ENCODE measurements at regions not wholly inside any gene's neighbourhood (a gene's known extent, or its start where the extent isn't known, plus 50 kb on each side); places are given as distances from the start of the nearest gene placed in this dataset.

GRCh38 chr2:100645695-100646429, 83.1 kb downstream of the PDCL3 start:
- Mint-ChIP-seq H3K27me3 (ENCODE audit: low read depth) (no peaks in the 10 kb centered on the region), H3K9me3 (peaks cover 3% of the 10 kb centered on the region in 2 donors), H3K4me1 (ENCODE audit: low read depth) (peaks cover 46% of the 10 kb centered on the region), H3K4me3 (no peak overlapping the region), H3K36me3 (ENCODE audit: insufficient read depth in 2 of 2) (peaks cover 3 to 5% of the 10 kb centered on the region in 2 donors), H3K27ac (no peak overlapping the region)
- no peak for DNase-seq
- ATAC-seq (replicated peaks in 1 of 2) = no peak

DNA sequence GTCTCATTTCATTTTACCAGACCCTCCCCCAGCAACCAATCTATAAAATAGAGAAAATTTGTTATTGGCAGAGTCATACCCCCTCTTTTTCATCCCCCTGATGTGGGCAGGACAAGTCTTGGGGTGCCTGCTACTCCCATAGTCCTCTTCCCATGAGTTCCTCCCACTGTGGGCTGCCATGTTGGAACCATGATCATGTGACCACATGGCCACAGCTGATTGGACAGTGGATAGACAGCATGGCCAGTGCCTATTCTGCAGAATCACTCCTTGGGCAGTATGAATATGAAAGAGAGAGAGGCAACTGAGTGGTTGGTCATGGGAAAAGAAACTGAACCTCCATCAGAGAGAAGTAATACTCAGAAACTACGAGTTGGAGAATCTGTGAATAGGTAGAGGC, 84.9 kb downstream of the PDCL3 start:
- Mint-ChIP-seq H3K27me3 (ENCODE audit: low read depth) (no peaks in the 10 kb centered on the region), H3K4me1 (ENCODE audit: low read depth) (peaks cover 44% of the 10 kb centered on the region), H3K36me3 (ENCODE audit: insufficient read depth in 2 of 2) (peaks cover 3 to 5% of the 10 kb centered on the region in 2 donors), H3K4me3 (no peak overlapping the region), H3K27ac (no peak overlapping the region), H3K9me3 (peaks cover 3 to 5% of the 10 kb centered on the region in 2 donors)
- ATAC-seq (replicated peaks in 1 of 2) (no peak), DNase-seq (no peak)

DNA sequence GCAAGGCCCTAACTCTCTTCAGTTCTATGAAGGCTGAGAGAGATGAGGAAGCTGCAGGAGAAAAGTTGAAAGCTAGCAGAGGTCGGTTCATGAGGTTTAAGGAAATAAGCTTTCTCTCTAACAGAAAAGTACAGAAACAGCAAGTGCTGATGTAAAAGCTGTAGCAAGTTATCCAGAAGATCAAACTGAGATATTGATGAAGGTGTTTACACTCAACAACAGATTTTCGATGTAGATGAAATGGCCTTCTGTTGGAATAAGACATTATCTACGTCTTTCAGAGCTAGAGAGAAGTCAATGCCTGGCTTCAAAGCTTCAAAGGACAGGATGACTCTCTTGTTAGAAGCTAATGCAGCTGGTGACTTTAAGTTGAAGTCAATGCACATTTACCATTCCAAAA, 87.4 kb downstream of the PDCL3 start:
- no peaks in the 10 kb centered on the region for H3K27me3 Mint-ChIP-seq (ENCODE audit: low read depth)
- H3K27ac Mint-ChIP-seq = no peak overlapping the region
- H3K4me1 Mint-ChIP-seq (ENCODE audit: low read depth) = peaks cover 46% of the 10 kb centered on the region
- H3K36me3 Mint-ChIP-seq (ENCODE audit: insufficient read depth in 2 of 2) = peaks cover 3 to 5% of the 10 kb centered on the region in 2 donors
- peaks cover 3 to 5% of the 10 kb centered on the region in 2 donors for H3K9me3 Mint-ChIP-seq
- no peak for DNase-seq
- peak overlapping the region; percentile 21 to 63 for H3K4me3 Mint-ChIP-seq
- ATAC-seq (replicated peaks in 1 of 2) = no peak

GRCh38 chr2:100653449-100654035, 90.7 kb downstream of the PDCL3 start:
- Mint-ChIP-seq H3K4me1 (ENCODE audit: low read depth) (peaks cover 45% of the 10 kb centered on the region), H3K27me3 (ENCODE audit: low read depth) (no peaks in the 10 kb centered on the region), H3K27ac (no peak overlapping the region), H3K36me3 (ENCODE audit: insufficient read depth in 2 of 2) (no peaks in the 10 kb centered on the region), H3K4me3 (peak overlapping the region in 1 of 2 donors; percentile 25), H3K9me3 (peaks cover 0 to 3% of the 10 kb centered on the region in 2 donors)
- DNase-seq (peak; percentile 27 to 53), ATAC-seq (replicated peaks in 1 of 2) (peak; percentile 92 to 95)

GRCh38 chr2:100654611-100655010, 91.8 kb downstream of the PDCL3 start:
- Mint-ChIP-seq H3K27ac (no peak overlapping the region), H3K4me3 (no peak overlapping the region), H3K36me3 (ENCODE audit: insufficient read depth in 2 of 2) (no peaks in the 10 kb centered on the region), H3K9me3 (peaks cover 0 to 3% of the 10 kb centered on the region in 2 donors), H3K4me1 (ENCODE audit: low read depth) (peaks cover 46% of the 10 kb centered on the region), H3K27me3 (ENCODE audit: low read depth) (no peaks in the 10 kb centered on the region)
- ATAC-seq (replicated peaks in 1 of 2) (no peak), DNase-seq (no peak)

DNA sequence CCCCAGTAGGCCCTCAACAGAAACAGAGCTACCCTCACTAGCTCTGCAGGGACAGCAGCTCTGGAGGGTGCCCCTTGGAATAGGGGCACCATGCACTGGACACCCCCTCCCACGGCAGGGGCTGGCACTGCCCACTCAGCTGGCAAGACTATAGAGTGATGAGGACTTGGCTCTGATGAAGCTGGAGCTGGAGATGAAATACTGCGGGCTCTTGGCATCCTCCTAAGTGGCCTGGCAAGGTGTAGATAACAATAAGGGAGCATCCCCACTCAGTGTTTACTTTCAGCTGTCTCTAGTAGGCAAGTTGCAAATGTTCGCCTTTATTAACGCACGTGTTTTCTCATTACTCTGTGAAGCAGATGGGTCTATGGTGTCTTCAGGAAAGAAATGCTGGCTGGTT, 92.7 kb downstream of the PDCL3 start:
- H3K27me3 Mint-ChIP-seq (ENCODE audit: low read depth) = no peaks in the 10 kb centered on the region
- H3K4me3 Mint-ChIP-seq = no peak overlapping the region

GRCh38 chr2:100655936-100656534, 93.2 kb downstream of the PDCL3 start:
- Mint-ChIP-seq H3K4me3 (no peak overlapping the region), H3K27ac (no peak overlapping the region), H3K9me3 (peaks cover 0 to 2% of the 10 kb centered on the region in 2 donors), H3K27me3 (ENCODE audit: low read depth) (no peaks in the 10 kb centered on the region), H3K4me1 (ENCODE audit: low read depth) (peaks cover 32% of the 10 kb centered on the region), H3K36me3 (ENCODE audit: insufficient read depth in 2 of 2) (no peaks in the 10 kb centered on the region)
- no peak for ATAC-seq (replicated peaks in 1 of 2)
- DNase-seq = no peak

More for the DNA sequence above, 92.7 kb downstream of the PDCL3 start:
- H3K36me3 Mint-ChIP-seq (ENCODE audit: insufficient read depth in 2 of 2) = no peaks in the 10 kb centered on the region
- H3K4me1 Mint-ChIP-seq (ENCODE audit: low read depth) = peaks cover 38% of the 10 kb centered on the region
- peaks cover 0 to 3% of the 10 kb centered on the region in 2 donors for H3K9me3 Mint-ChIP-seq
- no peak overlapping the region for H3K27ac Mint-ChIP-seq
- DNase-seq (no peak), ATAC-seq (replicated peaks in 1 of 2) (no peak)

- H3K36me3 Mint-ChIP-seq (ENCODE audit: insufficient read depth in 2 of 2) = no peaks in the 10 kb centered on the region
- H3K9me3 Mint-ChIP-seq = no peaks in the 10 kb centered on the region
- H3K4me3 Mint-ChIP-seq = no peak overlapping the region
- H3K27me3 Mint-ChIP-seq (ENCODE audit: low read depth) = no peaks in the 10 kb centered on the region
- H3K27ac Mint-ChIP-seq = no peak overlapping the region
- H3K4me1 Mint-ChIP-seq (ENCODE audit: low read depth) = peaks cover 22% of the 10 kb centered on the region
- ATAC-seq (replicated peaks in 1 of 2) (no peak), DNase-seq (no peak)
Measured at GRCh38 chr2:100658017-100658416, 95.2 kb downstream of the PDCL3 start.

- no peak for DNase-seq
- H3K36me3 Mint-ChIP-seq (ENCODE audit: insufficient read depth in 2 of 2) = no peaks in the 10 kb centered on the region
- H3K27me3 Mint-ChIP-seq (ENCODE audit: low read depth) = no peaks in the 10 kb centered on the region
- ATAC-seq (replicated peaks in 1 of 2) = no peak
- H3K4me1 Mint-ChIP-seq (ENCODE audit: low read depth) = peaks cover 6% of the 10 kb centered on the region
- H3K4me3 Mint-ChIP-seq = no peak overlapping the region
- H3K9me3 Mint-ChIP-seq = no peaks in the 10 kb centered on the region
- H3K27ac Mint-ChIP-seq = no peak overlapping the region
Measured at GRCh38 chr2:100660851-100661584, 98.2 kb downstream of the PDCL3 start.

DNA sequence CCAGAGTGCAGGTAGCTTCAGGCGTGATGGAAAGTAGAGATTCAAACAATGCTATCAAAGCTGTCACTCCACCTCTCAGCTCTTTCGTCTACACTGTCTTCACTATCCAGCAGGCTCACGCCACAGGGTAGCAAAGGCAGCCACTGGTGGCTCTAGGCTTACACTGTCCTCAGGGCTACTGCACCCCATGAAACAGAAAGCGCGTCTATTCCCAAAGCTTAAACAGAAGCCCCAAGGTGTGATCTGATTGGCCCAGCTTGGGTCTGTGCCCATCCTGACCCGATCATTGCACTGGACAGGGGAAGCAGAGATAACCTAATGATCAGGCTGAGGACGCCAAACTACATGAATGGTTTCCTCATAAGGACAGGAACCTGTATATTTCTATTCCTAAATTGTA, 100.1 kb downstream of the PDCL3 start:
- Mint-ChIP-seq H3K4me1 (ENCODE audit: low read depth) (peaks cover 8% of the 10 kb centered on the region), H3K36me3 (ENCODE audit: insufficient read depth in 2 of 2) (no peaks in the 10 kb centered on the region), H3K9me3 (no peaks in the 10 kb centered on the region), H3K27me3 (ENCODE audit: low read depth) (no peaks in the 10 kb centered on the region), H3K4me3 (no peak overlapping the region), H3K27ac (peak overlapping the region; percentile 16)
- ATAC-seq (replicated peaks in 1 of 2) (no peak), DNase-seq (no peak)

DNA sequence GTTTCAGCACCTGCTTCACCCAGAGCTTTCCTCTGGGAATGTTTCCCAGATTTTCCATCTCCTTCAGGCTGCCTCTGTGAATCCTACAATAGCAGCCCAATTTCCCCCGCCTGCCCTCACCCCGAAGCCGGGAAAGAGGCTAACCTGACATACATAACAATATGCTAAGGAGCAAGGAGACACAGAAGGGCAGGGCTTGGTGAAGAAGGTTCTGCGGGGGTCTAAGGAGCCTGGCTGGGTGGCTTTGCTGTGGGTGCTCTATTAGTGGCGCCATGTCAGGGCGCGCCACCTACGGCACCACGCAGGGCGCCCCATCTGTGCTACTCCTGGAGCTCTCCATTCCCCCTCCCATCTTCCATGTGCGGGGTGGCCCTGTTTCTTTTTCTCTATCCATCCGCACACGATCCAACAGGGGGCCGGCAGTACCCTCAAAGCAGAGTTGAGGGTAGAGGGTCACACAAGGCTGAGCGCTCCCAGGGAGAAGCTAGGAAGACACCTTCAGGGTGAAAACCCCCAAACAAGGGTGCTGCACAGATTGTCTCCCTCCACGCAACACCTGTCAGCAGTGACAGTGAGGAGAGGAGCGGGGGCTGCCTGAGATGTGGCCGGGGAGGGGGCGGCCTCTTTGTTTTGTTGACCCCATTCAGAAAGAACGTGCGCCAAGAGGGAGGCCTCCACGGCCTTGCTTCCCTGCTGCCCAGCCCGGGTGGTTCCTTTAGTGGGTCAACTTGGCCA, 101.4 kb downstream of the PDCL3 start:
- H3K27me3 Mint-ChIP-seq (ENCODE audit: low read depth) = no peaks in the 10 kb centered on the region
- H3K4me3 Mint-ChIP-seq = no peak overlapping the region

DNA sequence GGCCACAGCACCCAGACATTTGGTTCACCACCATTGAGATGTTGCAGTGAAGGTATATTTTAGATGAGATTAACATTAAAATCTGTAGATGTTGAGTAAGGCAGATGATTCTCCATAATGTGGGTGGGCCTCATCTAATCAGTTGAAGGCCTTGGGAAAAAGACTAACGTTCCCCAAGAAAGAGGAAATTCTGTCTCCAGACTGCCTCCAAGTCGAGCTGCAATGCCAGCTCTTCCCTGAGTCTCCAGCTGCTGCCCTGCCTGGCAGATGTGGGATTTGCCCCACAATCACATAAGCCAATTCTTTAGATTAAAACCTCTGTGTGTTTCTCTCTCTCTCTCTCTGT, 101.9 kb downstream of the PDCL3 start:
- Mint-ChIP-seq H3K9me3 (no peaks in the 10 kb centered on the region), H3K4me1 (ENCODE audit: low read depth) (peaks cover 8% of the 10 kb centered on the region), H3K4me3 (no peak overlapping the region), H3K27me3 (ENCODE audit: low read depth) (no peaks in the 10 kb centered on the region), H3K36me3 (ENCODE audit: insufficient read depth in 2 of 2) (no peaks in the 10 kb centered on the region), H3K27ac (no peak overlapping the region)
- no peak for ATAC-seq (replicated peaks in 1 of 2)
- no peak for DNase-seq

More for the DNA sequence above, 101.4 kb downstream of the PDCL3 start:
- Mint-ChIP-seq H3K27ac (no peak overlapping the region), H3K36me3 (ENCODE audit: insufficient read depth in 2 of 2) (no peaks in the 10 kb centered on the region), H3K9me3 (no peaks in the 10 kb centered on the region), H3K4me1 (ENCODE audit: low read depth) (peaks cover 9% of the 10 kb centered on the region)
- ATAC-seq (replicated peaks in 1 of 2) = no peak
- DNase-seq = no peak

Data from activated T-cell treated with anti-CD3 and anti-CD28 coated beads, Interleukin-2, amount 50 U/mL, for 72 hours (primary cell).